ENCODE measurements at regions not wholly inside any gene's neighbourhood (a gene's known extent, or its start where the extent isn't known, plus 50 kb on each side); places are given as distances from the start of the nearest gene placed in this dataset.
"Not testable (repeated sequence)": the region's sequence is repeated elsewhere in the genome, so short reads cannot be mapped to it uniquely, and the experiment has no call there.

GRCh38 chr17:63025637-63026036 lies 59.6 kb downstream of the TANC2 start:
- TF ChIP-seq EP300 (IDR thresholded peaks at IDR 0.05), result not testable (repeated sequence)
- TF ChIP-seq, protein P1, sequence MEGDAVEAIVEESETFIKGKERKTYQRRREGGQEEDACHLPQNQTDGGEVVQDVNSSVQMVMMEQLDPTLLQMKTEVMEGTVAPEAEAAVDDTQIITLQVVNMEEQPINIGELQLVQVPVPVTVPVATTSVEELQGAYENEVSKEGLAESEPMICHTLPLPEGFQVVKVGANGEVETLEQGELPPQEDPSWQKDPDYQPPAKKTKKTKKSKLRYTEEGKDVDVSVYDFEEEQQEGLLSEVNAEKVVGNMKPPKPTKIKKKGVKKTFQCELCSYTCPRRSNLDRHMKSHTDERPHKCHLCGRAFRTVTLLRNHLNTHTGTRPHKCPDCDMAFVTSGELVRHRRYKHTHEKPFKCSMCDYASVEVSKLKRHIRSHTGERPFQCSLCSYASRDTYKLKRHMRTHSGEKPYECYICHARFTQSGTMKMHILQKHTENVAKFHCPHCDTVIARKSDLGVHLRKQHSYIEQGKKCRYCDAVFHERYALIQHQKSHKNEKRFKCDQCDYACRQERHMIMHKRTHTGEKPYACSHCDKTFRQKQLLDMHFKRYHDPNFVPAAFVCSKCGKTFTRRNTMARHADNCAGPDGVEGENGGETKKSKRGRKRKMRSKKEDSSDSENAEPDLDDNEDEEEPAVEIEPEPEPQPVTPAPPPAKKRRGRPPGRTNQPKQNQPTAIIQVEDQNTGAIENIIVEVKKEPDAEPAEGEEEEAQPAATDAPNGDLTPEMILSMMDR (IDR thresholded peaks at IDR 0.05), result not testable (repeated sequence)

Measured in ovary (tissue), 3 donors.